Choroid plexus epithelial cell (primary cell): ENCODE measurements at regions not wholly inside any gene's neighbourhood (a gene's known extent, or its start where the extent isn't known, plus 50 kb on each side); places are given as distances from the start of the nearest gene placed in this dataset.

Experiments
- DNase-seq: peaks from one replicate; pipeline ENCODE4 v3.0.0-alpha.2; 2010; ENCODE audit warnings: low read depth
- H3K4me3 ChIP-seq: 2 replicates; pipeline ENCODE4 v1.5.1; 2011; ENCODE audit warnings: low read depth, mild to moderate bottlenecking, control low read depth, low read length, moderate library complexity
- TF ChIP-seq, protein P1 (sequence below): conservative IDR thresholded peaks from 2 replicates; pipeline ENCODE4 v1.5.1; 2011; ENCODE audit warnings: low read depth, mild to moderate bottlenecking, control low read depth, inconsistent platforms, low read length, moderate library complexity

GRCh38 chr5:135227064-135228022 is 171.7 kb downstream of the MACROH2A1 start:
- no peak overlapping the region for H3K4me3 ChIP-seq
- no peak for DNase-seq
- TF ChIP-seq, protein P1, sequence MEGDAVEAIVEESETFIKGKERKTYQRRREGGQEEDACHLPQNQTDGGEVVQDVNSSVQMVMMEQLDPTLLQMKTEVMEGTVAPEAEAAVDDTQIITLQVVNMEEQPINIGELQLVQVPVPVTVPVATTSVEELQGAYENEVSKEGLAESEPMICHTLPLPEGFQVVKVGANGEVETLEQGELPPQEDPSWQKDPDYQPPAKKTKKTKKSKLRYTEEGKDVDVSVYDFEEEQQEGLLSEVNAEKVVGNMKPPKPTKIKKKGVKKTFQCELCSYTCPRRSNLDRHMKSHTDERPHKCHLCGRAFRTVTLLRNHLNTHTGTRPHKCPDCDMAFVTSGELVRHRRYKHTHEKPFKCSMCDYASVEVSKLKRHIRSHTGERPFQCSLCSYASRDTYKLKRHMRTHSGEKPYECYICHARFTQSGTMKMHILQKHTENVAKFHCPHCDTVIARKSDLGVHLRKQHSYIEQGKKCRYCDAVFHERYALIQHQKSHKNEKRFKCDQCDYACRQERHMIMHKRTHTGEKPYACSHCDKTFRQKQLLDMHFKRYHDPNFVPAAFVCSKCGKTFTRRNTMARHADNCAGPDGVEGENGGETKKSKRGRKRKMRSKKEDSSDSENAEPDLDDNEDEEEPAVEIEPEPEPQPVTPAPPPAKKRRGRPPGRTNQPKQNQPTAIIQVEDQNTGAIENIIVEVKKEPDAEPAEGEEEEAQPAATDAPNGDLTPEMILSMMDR = no peak

- TF ChIP-seq, protein P1 = no peak
- DNase-seq = no peak
- H3K4me3 ChIP-seq = no peak overlapping the region
These were observed 173.0 kb downstream of the MACROH2A1 start for GRCh38 chr5:135225856-135226560.

GRCh38 chr5:135223891-135224625 is 175.0 kb downstream of the MACROH2A1 start:
- TF ChIP-seq, protein P1 = no peak
- DNase-seq = no peak
- H3K4me3 ChIP-seq = no peak overlapping the region

DNA sequence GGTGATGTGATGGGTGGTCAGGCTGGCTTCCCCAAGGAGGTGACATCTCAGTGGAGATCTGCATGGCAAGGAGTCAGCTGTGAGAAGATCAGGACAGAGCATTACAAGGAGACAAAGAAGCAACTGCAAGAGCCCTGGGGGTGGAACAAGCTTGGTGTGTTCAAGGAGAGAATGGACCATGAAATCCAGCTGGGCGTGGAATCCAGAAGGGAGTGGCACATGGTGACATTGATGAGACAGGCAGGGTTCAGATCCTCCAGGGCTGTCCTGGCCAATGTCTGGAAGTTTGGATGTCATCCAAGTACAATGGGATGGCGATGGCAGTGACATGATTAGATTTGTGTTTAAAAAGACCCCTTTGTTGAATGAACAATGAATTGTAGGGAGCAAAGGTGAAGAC is 175.6 kb downstream of the MACROH2A1 start:
- no peak for DNase-seq
- TF ChIP-seq, protein P1 = no peak

GRCh38 chr5:135222771-135223170 is 176.3 kb downstream of the MACROH2A1 start:
- TF ChIP-seq, protein P1 = no peak
- DNase-seq = no peak

More for the DNA sequence above, 175.6 kb downstream of the MACROH2A1 start:
- no peak overlapping the region for H3K4me3 ChIP-seq

DNA sequence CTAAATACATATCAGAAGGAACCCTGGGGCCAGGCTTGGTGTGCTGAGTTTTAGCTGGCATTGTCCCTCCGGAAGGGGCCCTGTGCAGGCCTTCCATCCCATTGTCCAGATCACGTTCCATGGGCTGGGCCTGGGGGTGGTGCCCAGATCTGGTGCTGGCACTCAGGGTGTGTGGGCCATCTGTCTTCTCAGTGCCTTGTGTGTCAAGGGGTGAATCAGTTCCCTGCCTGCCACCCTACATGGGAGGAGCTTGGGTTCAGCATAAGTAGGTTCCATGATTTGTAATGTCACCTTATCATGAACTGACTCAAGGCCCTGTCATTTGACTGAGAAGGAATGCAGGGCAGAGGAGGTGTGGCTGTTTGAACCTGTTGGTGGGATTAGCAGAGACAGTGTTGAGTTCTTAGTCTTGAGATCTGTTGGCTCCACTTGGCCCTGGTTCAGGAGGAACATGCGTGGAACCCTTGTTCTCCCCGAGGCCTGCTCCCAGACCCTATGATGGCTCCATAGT is 176.8 kb downstream of the MACROH2A1 start:
- TF ChIP-seq, protein P1 = no peak
- H3K4me3 ChIP-seq = no peak overlapping the region
- DNase-seq = no peak

More at GRCh38 chr5:135222771-135223170, 176.3 kb downstream of the MACROH2A1 start:
- H3K4me3 ChIP-seq = no peak overlapping the region
